Ovary (tissue), 1 donor: ENCODE measurements at regions not wholly inside any gene's neighbourhood (a gene's known extent, or its start where the extent isn't known, plus 50 kb on each side); places are given as distances from the start of the nearest gene placed in this dataset.

Experiments used
- EP300 ChIP-seq: sonication (generic); formaldehyde crosslinking; IDR thresholded peaks from one replicate; pipeline ENCODE4 v1.6.1; 2017; ENCODE audit warnings: antibody characterized with exemption
- POLR2A ChIP-seq: fragments of 450-650 bp; IDR thresholded peaks from one replicate; pipeline ENCODE4 v1.6.1; 2017; ENCODE audit warnings: antibody characterized with exemption, mild to moderate bottlenecking, moderate library complexity

- TF ChIP-seq POLR2A: no peak
- no peak for TF ChIP-seq EP300
These were observed 572.5 kb downstream of the ARL4A start for GRCh38 chr7:13259930-13260329.
